ENCODE measurements at regions not wholly inside any gene's neighbourhood (a gene's known extent, or its start where the extent isn't known, plus 50 kb on each side); places are given as distances from the start of the nearest gene placed in this dataset.

DNA sequence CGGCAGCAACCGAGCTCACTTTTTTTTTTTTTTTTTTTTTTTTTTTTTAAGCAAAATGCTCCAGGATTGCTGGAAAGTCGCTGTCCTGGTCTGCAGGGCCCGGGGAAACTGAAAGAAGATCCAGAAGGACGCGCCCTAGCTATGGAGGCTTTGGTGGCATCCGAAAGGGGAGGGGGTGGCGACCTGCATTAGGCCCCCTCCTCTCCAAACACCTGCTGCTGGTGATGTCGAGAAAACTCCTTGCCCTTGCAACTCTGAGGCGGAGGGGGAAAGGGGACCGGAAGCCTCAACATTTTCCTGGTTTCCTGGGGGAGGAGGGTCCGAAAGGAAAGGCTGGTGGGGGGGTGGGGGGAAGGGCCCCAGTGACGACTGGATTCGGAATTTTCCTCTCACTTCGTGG, 421.1 kb downstream of the VRK1 start:
- no peak for TF ChIP-seq EZH2 (IDR thresholded peaks at IDR 0.05; ENCODE audit: borderline replicate concordance)
- no peak for TF ChIP-seq CTCF (IDR thresholded peaks at IDR 0.05; ENCODE audit: poor library complexity)
- TF ChIP-seq EZH2phosphoT487 (IDR thresholded peaks at IDR 0.05; ENCODE audit: low read depth, severe bottlenecking, unreplicated experiment) = no peak
